GM21390 (cell line): ENCODE measurements at regions not wholly inside any gene's neighbourhood (a gene's known extent, or its start where the extent isn't known, plus 50 kb on each side); places are given as distances from the start of the nearest gene placed in this dataset.
"Not testable (repeated sequence)": the region's sequence is repeated elsewhere in the genome, so short reads cannot be mapped to it uniquely, and the experiment has no call there.

Source experiments
- ATAC-seq: cut with Tn5 transposase; IDR thresholded peaks from one replicate; pipeline ENCODE4 v1.9.1; 2021; ENCODE audit not compliant: unreplicated experiment

GRCh38 chr13:104641309-104641708 lies 1575.1 kb upstream of the SLC10A2 start:
- ATAC-seq: no peak

- no peak for ATAC-seq
These were observed 1569.7 kb upstream of the SLC10A2 start for GRCh38 chr13:104635879-104636278.

- no peak for ATAC-seq
These were observed 1567.8 kb upstream of the SLC10A2 start for GRCh38 chr13:104634016-104634415.

- no peak for ATAC-seq
These were observed 1566.5 kb upstream of the SLC10A2 start for GRCh38 chr13:104632736-104633135.

GRCh38 chr13:104625201-104625600 lies 1559.0 kb upstream of the SLC10A2 start:
- ATAC-seq: no peak

- peak; percentile 60 for ATAC-seq
These were observed 1550.8 kb upstream of the SLC10A2 start for GRCh38 chr13:104616990-104617389.

- ATAC-seq: no peak
These were observed 1548.3 kb upstream of the SLC10A2 start for GRCh38 chr13:104614361-104615145.

- no peak for ATAC-seq
These were observed 1542.1 kb upstream of the SLC10A2 start for GRCh38 chr13:104608331-104608730.

GRCh38 chr13:104605435-104605834 lies 1539.2 kb upstream of the SLC10A2 start:
- ATAC-seq: not testable (repeated sequence)

GRCh38 chr13:104597546-104598180 lies 1531.4 kb upstream of the SLC10A2 start:
- ATAC-seq: no peak

GRCh38 chr13:104595511-104595910 lies 1529.3 kb upstream of the SLC10A2 start:
- no peak for ATAC-seq

- no peak for ATAC-seq
These were observed 1528.6 kb upstream of the SLC10A2 start for GRCh38 chr13:104594806-104595205.

- no peak for ATAC-seq
These were observed 1527.5 kb upstream of the SLC10A2 start for GRCh38 chr13:104593693-104594092.

- ATAC-seq: no peak
These were observed 1527.0 kb upstream of the SLC10A2 start for GRCh38 chr13:104593251-104593576.

GRCh38 chr13:104592545-104593250 lies 1526.5 kb upstream of the SLC10A2 start:
- no peak for ATAC-seq

GRCh38 chr13:104592127-104592526 lies 1525.9 kb upstream of the SLC10A2 start:
- ATAC-seq: no peak

GRCh38 chr13:104586051-104586746 lies 1520.0 kb upstream of the SLC10A2 start:
- ATAC-seq: no peak

- ATAC-seq: no peak
These were observed 1518.3 kb upstream of the SLC10A2 start for GRCh38 chr13:104584481-104584880.

GRCh38 chr13:104580931-104581330 lies 1514.7 kb upstream of the SLC10A2 start:
- ATAC-seq: no peak

- no peak for ATAC-seq
These were observed 1511.0 kb upstream of the SLC10A2 start for GRCh38 chr13:104577071-104577815.

- no peak for ATAC-seq
These were observed 1505.6 kb upstream of the SLC10A2 start for GRCh38 chr13:104571893-104572229.
